Fibroblast of lung (primary cell): ENCODE measurements at regions not wholly inside any gene's neighbourhood (a gene's known extent, or its start where the extent isn't known, plus 50 kb on each side); places are given as distances from the start of the nearest gene placed in this dataset.

Experiments used
- DNase-seq, 2 donors: peaks; one replicate each; pipeline versions ENCODE4 v3.0.0 to v3.0.0-alpha.2; 2010; ENCODE audit warnings: low read depth in 2 of 2
- H2AFZ ChIP-seq: 2 replicates; pipeline ENCODE4 v1.5.1; 2012; ENCODE audit warnings: low read length, control low read depth, inconsistent platforms
- H3K27ac ChIP-seq: 2 replicates; pipeline ENCODE4 v1.5.1; 2011; ENCODE audit warnings: low read length, control low read depth; ENCODE audit not compliant: insufficient read depth
- H3K27me3 ChIP-seq: 2 replicates; pipeline ENCODE4 v1.5.1; 2011; ENCODE audit warnings: mild to moderate bottlenecking, low read length; ENCODE audit not compliant: control insufficient read depth, insufficient read depth
- H3K36me3 ChIP-seq: 2 replicates; pipeline ENCODE4 v1.5.1; 2011; ENCODE audit warnings: low read length; ENCODE audit not compliant: control insufficient read depth, insufficient read depth
- H3K4me1 ChIP-seq: 2 replicates; pipeline ENCODE4 v1.5.1; 2011; ENCODE audit warnings: low read length; ENCODE audit not compliant: control insufficient read depth, insufficient read depth; ENCODE audit errors: extremely low read depth
- H3K4me2 ChIP-seq: 2 replicates; pipeline ENCODE4 v1.5.1; 2011; ENCODE audit warnings: low read length, control low read depth; ENCODE audit not compliant: insufficient read depth; ENCODE audit errors: extremely low read depth
- H3K4me3 ChIP-seq, 4 experiments: fragments of 200-600 bp in 1 of 4; sonication (generic) in 1 of 4; replicated peaks in 1 of 4; 2 replicates each; pipeline ENCODE4 v1.5.1; 2011 to 2016; ENCODE audit warnings: low read length in 4 of 4, low read depth in 3 of 4, mild to moderate bottlenecking in 3 of 4, control low read depth in 2 of 4, inconsistent platforms in 1 of 4, mixed read lengths in 1 of 4; ENCODE audit not compliant: insufficient read depth in 1 of 4; ENCODE audit errors: control extremely low read depth in 1 of 4
- H3K79me2 ChIP-seq: 2 replicates; pipeline ENCODE4 v1.5.1; 2012; ENCODE audit warnings: mild to moderate bottlenecking, low read length, inconsistent platforms; ENCODE audit not compliant: control insufficient read depth, insufficient read depth
- H3K9ac ChIP-seq: 2 replicates; pipeline ENCODE4 v1.5.1; 2011; ENCODE audit warnings: mild to moderate bottlenecking, low read length, control low read depth; ENCODE audit not compliant: insufficient read depth
- H3K9me3 ChIP-seq: 2 replicates; pipeline ENCODE4 v1.5.1; 2012; ENCODE audit warnings: low read depth, low read length; ENCODE audit not compliant: control insufficient read depth, insufficient read depth
- H4K20me1 ChIP-seq: 2 replicates; pipeline ENCODE4 v1.5.1; 2011; ENCODE audit warnings: low read length; ENCODE audit not compliant: control insufficient read depth, insufficient read depth; ENCODE audit errors: extremely low read depth
- CTCF ChIP-seq, 2 donors: IDR thresholded peaks in 1 of 2; conservative IDR thresholded peaks in 1 of 2; 1 replicate in 1 of 2; 2 replicates in 1 of 2; pipeline ENCODE4 v1.5.1; 2011 to 2012; ENCODE audit warnings: low read length in 2 of 2, control low read depth in 1 of 2, inconsistent platforms in 1 of 2, low read depth in 1 of 2, mild to moderate bottlenecking in 1 of 2
- EZH2 ChIP-seq: IDR thresholded peaks from 2 replicates; pipeline ENCODE4 v1.5.1; 2012; ENCODE audit warnings: low read length, control low read depth, mild to moderate bottlenecking; ENCODE audit errors: missing control alignments

GRCh38 chr11:89119426-89119825 lies 53.6 kb upstream of the GRM5 start:
- Histone ChIP-seq H4K20me1 (no peaks in the 10 kb centered on the region), H3K27ac (no peak overlapping the region), H2AFZ (no peak overlapping the region), H3K4me2 (no peak overlapping the region), H3K79me2 (no peaks in the 10 kb centered on the region), H3K4me1 (no peaks in the 10 kb centered on the region), H3K4me3 (no peak overlapping the region), H3K9me3 (no peaks in the 10 kb centered on the region), H3K9ac (no peak overlapping the region), H3K36me3 (no peaks in the 10 kb centered on the region), H3K27me3 (no peaks in the 10 kb centered on the region)
- TF ChIP-seq CTCF (conservative IDR thresholded peaks at IDR 0.05 in 1 of 2, IDR thresholded peaks at IDR 0.05 in 1 of 2; ENCODE audit: low read depth in 1 of 2, low read length in 2 of 2) (no peak), EZH2 (no peak)
- peak in 1 of 2 donors; percentile 24 for DNase-seq

GRCh38 chr11:89125298-89125697 lies 52.4 kb upstream of the TYR start:
- Histone ChIP-seq H4K20me1 (no peaks in the 10 kb centered on the region), H3K79me2 (no peaks in the 10 kb centered on the region), H3K9ac (no peak overlapping the region), H2AFZ (no peak overlapping the region), H3K4me3 (no peak overlapping the region), H3K36me3 (no peaks in the 10 kb centered on the region), H3K27me3 (no peaks in the 10 kb centered on the region), H3K27ac (no peak overlapping the region), H3K4me1 (no peaks in the 10 kb centered on the region), H3K9me3 (no peaks in the 10 kb centered on the region), H3K4me2 (no peak overlapping the region)
- no peak for TF ChIP-seq EZH2
- TF ChIP-seq CTCF (conservative IDR thresholded peaks at IDR 0.05 in 1 of 2, IDR thresholded peaks at IDR 0.05 in 1 of 2; ENCODE audit: low read depth in 1 of 2, low read length in 2 of 2), result no peak
- no peak for DNase-seq
